ENCODE measurements at regions not wholly inside any gene's neighbourhood (a gene's known extent, or its start where the extent isn't known, plus 50 kb on each side); places are given as distances from the start of the nearest gene placed in this dataset.
"Not testable (repeated sequence)": the region's sequence is repeated elsewhere in the genome, so short reads cannot be mapped to it uniquely, and the experiment has no call there.

DNA sequence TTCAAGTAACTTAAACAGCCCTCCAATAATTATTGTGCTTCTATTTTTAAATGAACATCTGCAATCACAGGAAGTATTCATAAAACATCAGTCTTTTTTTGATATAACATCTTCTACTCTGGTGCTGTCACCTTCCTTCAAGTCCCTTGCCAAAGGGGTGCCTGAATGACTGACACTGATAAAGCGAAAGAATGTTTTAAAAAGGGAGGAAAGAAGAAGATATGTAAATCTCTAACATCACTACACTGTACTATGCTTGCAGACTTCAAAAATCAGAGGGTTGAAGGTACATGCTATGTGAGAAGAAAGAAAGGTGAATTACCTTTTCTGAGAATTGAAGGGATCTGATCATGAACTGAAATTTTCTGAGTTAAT, 253.7 kb downstream of the ZPLD1 start:
- no peak for DNase-seq

- DNase-seq, result no peak
Observed at GRCh38 chr3:102691507-102691906, 256.7 kb downstream of the ZPLD1 start.

GRCh38 chr3:102699104-102699818, 264.4 kb downstream of the ZPLD1 start:
- DNase-seq, result no peak

GRCh38 chr3:102699819-102700140, 265.0 kb downstream of the ZPLD1 start:
- DNase-seq, result no peak

- DNase-seq, result no peak
Observed at GRCh38 chr3:102712896-102713295, 278.1 kb downstream of the ZPLD1 start.

DNA sequence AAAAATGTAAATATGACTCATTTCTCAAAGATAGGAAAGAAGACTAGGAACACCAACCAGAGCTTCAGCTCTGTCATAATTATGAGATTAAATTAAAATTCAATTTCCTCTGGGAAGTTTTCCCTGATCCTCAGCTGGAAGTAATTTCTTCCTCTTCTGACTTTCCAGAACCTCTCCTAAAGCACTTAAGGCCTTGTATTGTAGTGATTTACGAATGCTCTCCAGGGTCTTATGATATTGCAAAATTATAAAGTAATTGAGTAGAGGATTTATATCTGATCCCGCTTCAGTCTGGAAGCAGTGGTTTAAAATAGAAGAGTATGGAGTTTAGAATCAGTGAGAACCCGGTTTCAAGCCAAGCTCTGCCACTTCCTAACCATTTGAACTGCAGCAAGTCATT, 279.8 kb downstream of the ZPLD1 start:
- DNase-seq, result no peak

- no peak for DNase-seq
Observed at GRCh38 chr3:102715030-102715697, 280.3 kb downstream of the ZPLD1 start.

DNA sequence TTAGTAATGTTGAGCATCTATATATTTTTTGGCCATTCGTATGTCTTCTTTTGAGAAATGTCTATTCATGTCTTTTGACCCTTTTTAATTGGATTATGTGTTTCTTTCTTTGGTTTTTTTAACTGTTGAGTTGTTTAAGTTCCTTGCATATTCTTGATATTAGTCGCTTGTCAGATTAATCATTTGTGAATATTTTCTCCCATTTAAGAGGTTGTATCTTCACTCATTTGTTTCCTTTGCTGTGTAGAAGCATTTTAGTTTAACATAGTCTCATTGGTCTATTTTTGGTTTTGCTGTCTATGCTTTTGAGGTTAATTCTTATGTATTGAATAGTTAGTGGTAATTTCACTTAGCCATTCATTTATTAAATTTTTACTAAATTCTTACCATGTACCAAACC, 283.8 kb downstream of the ZPLD1 start:
- no peak for DNase-seq

DNA sequence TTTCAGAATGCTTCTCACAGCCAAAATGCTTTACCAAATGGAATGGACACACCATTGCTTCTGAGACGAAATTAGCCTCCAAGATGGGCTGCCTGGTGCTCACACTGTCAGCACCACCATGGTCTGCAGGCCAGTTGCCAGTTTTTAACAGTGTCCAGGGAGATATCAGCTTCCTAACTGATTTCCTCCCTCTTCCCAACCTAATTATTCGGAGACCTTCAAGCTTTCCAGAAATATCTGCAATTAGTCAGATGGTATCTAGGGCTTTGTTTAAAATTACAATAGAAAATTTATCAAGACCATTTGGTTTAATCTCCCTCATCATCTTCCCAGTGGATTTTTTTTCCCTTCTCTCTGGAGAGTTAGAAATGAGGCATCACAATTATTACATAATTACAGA, 287.5 kb downstream of the ZPLD1 start:
- no peak for DNase-seq

GRCh38 chr3:102727340-102727739, 292.5 kb downstream of the ZPLD1 start:
- no peak for DNase-seq

- DNase-seq, result not testable (repeated sequence)
Observed at GRCh38 chr3:102732581-102732980, 297.8 kb downstream of the ZPLD1 start.

GRCh38 chr3:102733791-102734563, 299.2 kb downstream of the ZPLD1 start:
- DNase-seq, result no peak

DNA sequence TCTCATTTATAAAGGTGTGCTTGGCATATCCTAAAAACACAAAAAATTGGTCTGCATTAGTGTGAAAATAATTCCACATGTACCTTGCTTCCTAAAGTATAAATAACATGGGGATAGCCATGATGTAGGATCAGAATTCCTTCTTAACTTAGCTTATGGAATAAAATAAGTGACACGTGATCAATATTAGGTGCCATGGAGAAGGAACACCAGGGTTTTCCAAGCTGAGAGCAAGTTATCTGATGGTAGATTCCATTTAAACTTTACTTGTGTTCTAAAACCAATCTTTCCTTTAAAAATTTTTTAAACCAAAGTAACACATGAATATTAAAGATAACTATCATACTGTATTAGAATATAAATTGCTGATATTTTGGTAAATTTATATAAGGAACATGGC, 300.5 kb downstream of the ZPLD1 start:
- DNase-seq, result no peak

GRCh38 chr3:102736288-102736974, 301.6 kb downstream of the ZPLD1 start:
- DNase-seq, result no peak

DNA sequence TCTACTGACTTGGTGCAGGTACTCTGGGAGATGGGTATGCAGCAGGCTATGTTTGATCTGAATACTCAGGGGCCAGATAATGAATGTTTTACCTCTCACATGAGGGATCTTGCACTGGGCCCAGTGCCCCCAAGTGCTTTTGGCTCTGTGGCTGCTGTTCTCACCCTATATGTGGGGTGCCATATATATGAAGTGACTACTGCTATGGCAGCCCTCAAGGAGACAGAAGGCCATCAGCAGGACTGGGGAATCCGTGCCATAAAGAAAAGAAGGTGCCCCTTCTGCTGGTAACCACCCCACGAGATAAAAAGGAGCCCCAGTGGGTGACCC, 302.1 kb downstream of the ZPLD1 start:
- DNase-seq, result no peak

GRCh38 chr3:102737353-102737752, 302.5 kb downstream of the ZPLD1 start:
- no peak for DNase-seq

GRCh38 chr3:102741105-102741504, 306.3 kb downstream of the ZPLD1 start:
- DNase-seq, result no peak

GRCh38 chr3:102741694-102742093, 306.9 kb downstream of the ZPLD1 start:
- no peak for DNase-seq

GRCh38 chr3:102745881-102746280, 311.1 kb downstream of the ZPLD1 start:
- no peak for DNase-seq

- no peak for DNase-seq
Observed at GRCh38 chr3:102747611-102748010, 312.8 kb downstream of the ZPLD1 start.

DNA sequence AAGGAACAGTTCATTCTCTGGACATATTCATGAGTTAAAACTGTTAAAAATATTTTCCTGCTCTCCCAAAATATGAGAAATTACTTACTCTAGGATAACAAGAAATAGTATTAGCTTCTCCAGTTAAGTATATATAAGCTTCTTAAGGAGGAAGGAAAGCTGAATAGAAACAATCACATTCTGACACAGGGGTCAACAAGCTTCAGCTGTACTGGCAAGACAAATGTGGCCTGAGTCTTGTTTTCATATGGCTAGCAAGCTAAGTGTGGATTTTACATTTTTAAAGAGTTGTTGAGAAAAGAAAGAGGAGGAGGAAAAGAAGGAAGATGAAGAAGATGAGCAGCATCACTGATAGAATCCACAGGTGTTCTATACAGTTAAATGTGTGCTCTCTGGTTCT, 313.8 kb downstream of the ZPLD1 start:
- DNase-seq, result no peak

DNA sequence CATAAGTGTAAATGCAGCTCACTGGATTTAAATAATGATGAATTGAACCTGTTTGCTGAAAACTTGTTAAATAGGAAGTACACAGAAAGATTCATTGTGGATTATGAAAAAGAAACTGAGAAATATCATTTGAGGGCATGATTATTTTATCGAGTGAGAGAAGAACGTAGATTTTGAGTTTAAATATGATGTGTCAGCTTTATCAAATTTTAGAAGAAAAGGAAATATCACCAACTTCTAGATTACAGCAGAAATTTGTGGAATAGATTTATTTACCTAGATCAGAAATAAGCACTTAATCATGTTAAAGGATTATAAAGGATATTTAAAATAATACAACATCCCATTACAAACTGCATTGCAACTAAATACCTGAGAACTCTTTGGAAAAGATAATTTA, 315.5 kb downstream of the ZPLD1 start:
- DNase-seq, result no peak

DNA sequence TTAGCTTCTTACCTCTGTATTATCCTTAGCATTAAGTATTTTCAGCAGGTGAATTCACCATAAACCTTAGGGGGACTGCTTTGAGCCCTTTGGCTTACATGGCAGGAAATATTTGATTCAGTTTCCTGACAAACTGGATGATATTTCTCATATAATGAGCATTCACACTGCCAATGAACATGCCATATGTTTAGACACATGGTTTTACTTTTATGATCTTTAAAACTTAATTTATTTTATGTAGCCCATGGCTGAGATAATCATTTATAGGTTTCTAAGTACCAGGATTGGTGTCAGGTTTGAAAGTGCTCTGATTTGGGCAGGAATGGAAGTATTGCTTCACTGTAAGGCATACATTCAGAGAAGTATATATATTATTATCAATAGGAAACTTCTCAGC, 319.1 kb downstream of the ZPLD1 start:
- DNase-seq, result no peak

DNA sequence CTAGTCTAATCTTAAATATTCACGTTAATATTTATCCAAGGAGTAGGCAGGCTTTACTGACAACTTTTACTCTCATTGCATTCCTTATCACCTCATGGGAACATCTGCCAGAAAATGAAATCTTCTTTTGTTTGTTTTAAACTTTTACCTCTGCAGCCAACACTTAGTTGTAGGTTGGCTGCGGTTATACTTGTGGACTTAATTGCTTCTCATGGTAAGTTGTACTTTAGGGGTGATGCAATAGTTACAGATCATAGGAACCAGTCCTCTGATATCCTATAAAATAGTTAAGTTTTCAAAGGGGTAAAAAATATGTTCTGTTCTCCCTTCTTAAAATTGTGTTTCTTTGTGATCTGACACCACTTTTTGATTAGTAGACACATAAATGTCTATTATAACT, 321.9 kb downstream of the ZPLD1 start:
- DNase-seq, result no peak

All from activated effector memory CD4-positive, alpha-beta T cell treated with Interleukin-2 at 50 U/mL for 16 hours (primary cell).